Tibial nerve (tissue), 4 donors: ENCODE measurements at regions not wholly inside any gene's neighbourhood (a gene's known extent, or its start where the extent isn't known, plus 50 kb on each side); places are given as distances from the start of the nearest gene placed in this dataset.

ENCODE experiments used
- EP300 ChIP-seq, 2 donors: sonication (generic); formaldehyde crosslinking; IDR thresholded peaks; one replicate each; pipeline ENCODE4 v1.6.1; 2017; ENCODE audit warnings: antibody characterized with exemption in 2 of 2, mild to moderate bottlenecking in 1 of 2
- TF ChIP-seq, protein P1 (sequence below), 5 experiments: fragments of 200-600 bp in 3 of 5; fragments of 450-650 bp in 2 of 5; sonication (generic) in 3 of 5; IDR thresholded peaks; one replicate each; pipeline ENCODE4 v1.5.1; 2016 to 2019; ENCODE audit warnings: antibody characterized with exemption in 5 of 5, mild to moderate bottlenecking in 3 of 5, moderate library complexity in 2 of 5

GRCh38 chr18:22093731-22094357, 75.5 kb upstream of the GATA6 start:
- TF ChIP-seq, protein P1, sequence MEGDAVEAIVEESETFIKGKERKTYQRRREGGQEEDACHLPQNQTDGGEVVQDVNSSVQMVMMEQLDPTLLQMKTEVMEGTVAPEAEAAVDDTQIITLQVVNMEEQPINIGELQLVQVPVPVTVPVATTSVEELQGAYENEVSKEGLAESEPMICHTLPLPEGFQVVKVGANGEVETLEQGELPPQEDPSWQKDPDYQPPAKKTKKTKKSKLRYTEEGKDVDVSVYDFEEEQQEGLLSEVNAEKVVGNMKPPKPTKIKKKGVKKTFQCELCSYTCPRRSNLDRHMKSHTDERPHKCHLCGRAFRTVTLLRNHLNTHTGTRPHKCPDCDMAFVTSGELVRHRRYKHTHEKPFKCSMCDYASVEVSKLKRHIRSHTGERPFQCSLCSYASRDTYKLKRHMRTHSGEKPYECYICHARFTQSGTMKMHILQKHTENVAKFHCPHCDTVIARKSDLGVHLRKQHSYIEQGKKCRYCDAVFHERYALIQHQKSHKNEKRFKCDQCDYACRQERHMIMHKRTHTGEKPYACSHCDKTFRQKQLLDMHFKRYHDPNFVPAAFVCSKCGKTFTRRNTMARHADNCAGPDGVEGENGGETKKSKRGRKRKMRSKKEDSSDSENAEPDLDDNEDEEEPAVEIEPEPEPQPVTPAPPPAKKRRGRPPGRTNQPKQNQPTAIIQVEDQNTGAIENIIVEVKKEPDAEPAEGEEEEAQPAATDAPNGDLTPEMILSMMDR (IDR thresholded peaks at IDR 0.05): no peak
- no peak for TF ChIP-seq EP300 (IDR thresholded peaks at IDR 0.05)
